Stimulated activated CD4-positive, alpha-beta T cell treated with anti-CD3 and anti-CD28 coated beads, TNF-alpha, amount 100 ng/mL, for 48 hours (primary cell): ENCODE measurements at regions not wholly inside any gene's neighbourhood (a gene's known extent, or its start where the extent isn't known, plus 50 kb on each side); places are given as distances from the start of the nearest gene placed in this dataset.
A peak's percentile ranks its signal among the peaks of the same experiment; 100 is the strongest.

Experiments used
- DNase-seq, 3 donors: peaks; one replicate each; pipeline ENCODE4 v3.0.0-alpha.2; 2020; ENCODE audit warnings: low read depth in 3 of 3

GRCh38 chr4:108365551-108365950 lies 196.8 kb upstream of the LEF1 start:
- DNase-seq: no peak

- no peak for DNase-seq
These were observed 193.2 kb upstream of the LEF1 start for GRCh38 chr4:108361886-108362285.

- no peak for DNase-seq
These were observed 192.7 kb upstream of the LEF1 start for GRCh38 chr4:108361446-108361820.

GRCh38 chr4:108360754-108361445 lies 192.2 kb upstream of the LEF1 start:
- no peak for DNase-seq

DNA sequence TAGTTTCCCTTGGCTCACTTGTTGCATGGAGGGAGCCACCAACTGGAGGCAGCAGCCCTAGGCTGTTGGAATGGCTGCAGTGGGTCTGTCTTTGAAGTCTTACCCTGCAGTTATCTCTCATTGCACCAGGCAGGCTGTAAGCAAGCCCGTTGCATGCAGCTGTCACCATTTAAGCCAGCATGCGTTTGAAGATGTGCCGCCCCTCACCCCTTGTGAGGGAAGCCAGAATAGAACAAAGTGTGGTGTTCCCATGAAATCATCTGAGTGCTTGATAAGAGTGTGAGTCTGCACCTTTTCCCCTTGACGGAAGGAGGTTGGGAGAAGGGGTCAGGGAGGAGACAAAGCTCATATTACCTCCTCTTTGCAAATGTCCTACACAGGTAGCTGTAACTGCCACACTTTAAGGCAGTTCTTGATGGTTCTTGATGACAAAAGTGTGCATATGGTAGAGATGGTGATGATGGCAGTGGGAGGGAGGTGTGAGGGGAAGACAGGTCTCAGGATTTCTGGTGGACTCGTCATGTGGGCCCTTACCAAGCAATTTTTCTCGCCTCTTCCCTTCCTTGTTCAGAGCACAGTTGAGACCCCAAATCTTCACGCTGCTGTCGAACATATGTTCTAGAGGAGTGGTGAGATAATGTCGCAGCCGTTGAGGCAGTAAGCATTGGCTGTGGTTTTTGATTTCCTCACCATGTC lies 191.4 kb upstream of the LEF1 start:
- DNase-seq: no peak

DNA sequence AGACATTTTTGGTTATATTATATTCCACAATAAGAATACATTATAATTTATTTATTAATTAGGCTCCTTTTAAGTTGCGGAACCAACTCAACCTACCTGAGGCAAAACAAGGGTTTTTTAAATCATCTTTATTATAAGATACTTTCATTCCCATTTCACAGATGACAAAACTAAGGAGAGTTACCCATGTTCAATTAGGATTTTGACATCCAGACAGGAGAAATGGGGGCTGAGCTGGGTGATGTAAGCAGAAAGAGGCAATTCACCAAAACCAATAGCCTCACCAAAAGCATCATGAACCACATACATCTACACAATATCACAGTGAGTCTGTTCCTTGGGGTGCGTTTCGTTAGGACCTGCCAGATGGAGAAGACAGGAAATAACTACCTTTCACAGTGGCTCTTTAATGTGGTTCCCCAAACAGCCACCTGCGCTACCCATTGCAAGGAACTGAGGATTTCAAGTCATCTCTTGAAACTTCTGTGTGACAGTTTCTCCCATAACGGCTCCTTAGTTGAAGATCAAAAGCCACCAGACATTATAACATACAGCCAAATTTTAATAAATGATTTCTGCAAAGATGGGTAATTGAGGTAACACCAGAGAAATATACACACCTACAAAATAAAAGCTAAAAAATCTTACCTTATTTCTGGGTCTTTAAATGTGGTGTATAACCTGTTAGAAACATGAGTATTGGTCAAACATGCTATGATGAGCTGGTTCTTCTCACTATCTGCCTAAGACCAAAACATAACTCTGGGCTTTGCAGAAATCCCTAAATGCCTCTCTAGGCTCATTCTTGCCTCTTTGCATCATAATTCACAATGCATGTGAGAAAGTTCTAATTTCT lies 190.6 kb upstream of the LEF1 start:
- DNase-seq: peak in 1 of 3 donors; percentile 24

GRCh38 chr4:108355902-108356535 lies 187.3 kb upstream of the LEF1 start:
- DNase-seq: no peak

GRCh38 chr4:108355186-108355901 lies 186.6 kb upstream of the LEF1 start:
- DNase-seq: no peak

GRCh38 chr4:108352664-108353308 lies 184.1 kb upstream of the LEF1 start:
- no peak for DNase-seq

- no peak for DNase-seq
These were observed 183.1 kb upstream of the LEF1 start for GRCh38 chr4:108351791-108352190.

GRCh38 chr4:108350332-108350731 lies 181.6 kb upstream of the LEF1 start:
- DNase-seq: no peak

GRCh38 chr4:108346818-108347210 lies 178.1 kb upstream of the LEF1 start:
- no peak for DNase-seq

GRCh38 chr4:108345862-108346817 lies 177.4 kb upstream of the LEF1 start:
- no peak for DNase-seq

DNA sequence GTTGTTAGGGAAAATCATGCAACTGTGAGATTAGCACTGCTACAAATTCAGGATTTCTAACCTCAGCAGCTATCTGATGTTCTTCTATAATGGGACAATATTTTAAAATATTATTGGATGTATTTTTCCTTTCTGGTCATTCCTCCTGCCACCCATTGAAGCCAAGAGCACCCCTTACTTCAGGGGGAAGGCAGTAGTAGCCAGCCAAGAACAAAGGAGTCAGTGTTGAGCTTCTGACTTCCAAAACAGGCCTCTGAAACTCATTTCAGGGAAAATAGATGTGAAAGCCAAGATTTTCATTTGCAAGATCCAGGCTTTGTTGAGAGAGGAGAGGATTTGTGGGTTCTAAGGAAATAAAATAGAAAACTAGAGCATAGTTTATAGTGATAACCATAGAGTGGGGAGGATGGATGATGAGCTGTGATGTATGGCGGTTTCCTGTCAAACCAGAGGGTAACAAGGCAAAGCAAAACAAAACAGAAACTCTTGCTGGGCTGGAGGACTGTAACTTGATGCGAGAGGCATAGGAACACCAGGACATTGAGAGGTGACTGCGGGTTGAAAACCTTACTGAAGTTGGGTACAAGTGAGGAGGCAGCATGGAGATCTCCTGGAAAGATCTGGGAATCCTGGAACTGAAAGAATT lies 173.7 kb upstream of the LEF1 start:
- DNase-seq: no peak

- no peak for DNase-seq
These were observed 169.2 kb upstream of the LEF1 start for GRCh38 chr4:108337923-108338322.

DNA sequence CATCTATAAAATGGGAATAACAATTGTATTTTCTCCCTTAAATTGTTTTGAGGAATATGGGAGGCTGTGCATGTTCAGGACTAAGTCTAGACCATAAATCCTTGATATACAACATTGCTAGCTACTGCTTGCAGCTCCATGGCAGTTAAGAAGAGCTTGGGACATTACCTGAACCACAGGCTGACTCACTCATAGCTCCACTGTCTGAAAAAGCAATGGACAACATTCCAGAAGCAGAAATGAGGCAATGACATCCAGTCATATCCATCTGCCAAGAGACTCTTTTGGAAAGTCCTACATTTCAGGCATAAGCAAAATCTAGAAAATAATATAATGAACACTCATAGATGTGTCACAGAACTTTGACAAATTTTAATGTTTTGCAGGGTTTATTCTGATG lies 167.3 kb upstream of the LEF1 start:
- DNase-seq: no peak

DNA sequence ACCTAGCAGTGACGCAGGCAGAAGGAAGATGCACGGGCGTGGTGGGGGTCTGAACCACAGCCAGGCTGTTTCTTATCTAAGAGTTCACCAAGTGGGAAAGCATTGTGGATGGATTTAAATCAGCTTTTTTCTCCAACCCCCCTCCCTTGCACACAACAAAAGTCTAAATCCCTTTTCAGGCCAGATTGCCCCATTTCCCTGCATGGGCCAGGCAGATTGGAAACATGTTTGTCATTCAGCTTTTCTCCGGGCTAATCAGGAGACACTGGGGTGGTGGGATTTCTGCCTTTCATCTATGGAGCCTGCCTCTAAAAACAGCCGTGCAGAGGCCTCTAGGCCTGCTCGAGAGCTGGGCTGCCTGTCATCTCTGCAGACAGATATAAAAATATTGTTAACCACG lies 166.3 kb upstream of the LEF1 start:
- no peak for DNase-seq

GRCh38 chr4:108334031-108334430 lies 165.3 kb upstream of the LEF1 start:
- no peak for DNase-seq

DNA sequence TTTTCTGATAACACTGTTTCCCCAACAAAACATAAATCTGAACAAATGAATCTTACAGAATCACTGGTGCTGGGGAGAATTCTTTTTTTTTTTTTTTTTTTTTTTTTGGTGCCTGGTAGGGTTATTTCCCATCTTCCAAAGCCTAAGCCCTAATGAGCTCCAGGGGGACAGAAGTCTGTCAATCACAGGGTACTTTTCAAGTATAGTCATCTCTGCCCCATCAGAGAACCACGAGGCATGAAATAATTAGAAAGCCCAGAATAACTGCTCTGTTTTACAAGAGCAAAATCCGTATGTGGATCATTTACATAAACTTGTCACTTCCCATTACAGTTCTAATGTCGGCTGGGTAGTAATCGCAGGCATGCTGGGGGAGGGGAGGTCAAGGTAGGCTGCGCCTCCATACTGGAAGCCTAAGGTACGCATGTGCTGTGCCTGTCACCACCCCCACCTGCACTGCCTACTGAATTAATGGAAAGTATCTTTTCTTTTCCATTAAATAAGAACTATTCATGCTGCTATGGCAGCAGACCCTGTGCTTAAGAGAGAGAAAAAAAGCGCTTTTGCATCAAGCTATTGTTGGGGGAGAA lies 164.7 kb upstream of the LEF1 start:
- no peak for DNase-seq
